ENCODE measurements at regions not wholly inside any gene's neighbourhood (a gene's known extent, or its start where the extent isn't known, plus 50 kb on each side); places are given as distances from the start of the nearest gene placed in this dataset.

DNA sequence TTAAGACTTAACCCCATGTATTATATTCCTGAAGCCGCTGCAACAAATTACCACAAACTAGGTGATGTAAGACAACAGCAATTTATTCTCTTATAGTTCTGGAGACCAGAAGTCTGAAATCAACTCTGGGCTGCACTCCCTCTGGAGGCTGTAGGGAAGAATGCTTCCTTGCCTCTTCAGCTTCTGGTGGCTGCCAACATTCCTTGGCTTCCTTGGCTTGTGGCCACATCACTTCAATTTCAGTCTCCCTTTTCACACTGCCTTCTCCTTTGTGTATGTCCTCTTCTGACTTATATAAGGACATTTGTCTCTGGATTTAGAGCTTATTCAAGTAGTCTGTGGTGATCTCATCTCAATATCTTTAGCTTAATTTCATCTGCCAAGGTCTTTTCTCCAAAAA lies 141.6 kb downstream of the DHX35 start:
- DNase-seq (ENCODE audit: low read depth) = no peak

DNA sequence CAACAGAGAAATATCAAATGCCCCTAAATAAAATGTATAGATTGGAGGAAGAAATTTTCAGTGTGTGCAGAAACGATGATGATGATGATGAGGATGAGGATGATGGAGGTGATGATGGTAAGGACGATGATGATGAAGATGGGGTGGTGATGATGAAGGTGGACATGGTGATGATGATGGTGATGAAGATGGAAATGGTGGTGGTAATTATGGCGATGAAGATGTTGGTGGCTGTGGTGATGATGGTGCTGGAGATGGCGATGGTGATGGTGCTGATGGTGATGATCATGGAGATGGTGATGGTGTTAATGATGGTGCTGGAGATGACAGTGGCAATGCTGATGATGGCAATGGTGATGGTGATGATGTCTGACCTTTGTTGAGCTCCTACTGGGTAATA lies 141.2 kb downstream of the DHX35 start:
- DNase-seq (ENCODE audit: low read depth) = no peak

DNA sequence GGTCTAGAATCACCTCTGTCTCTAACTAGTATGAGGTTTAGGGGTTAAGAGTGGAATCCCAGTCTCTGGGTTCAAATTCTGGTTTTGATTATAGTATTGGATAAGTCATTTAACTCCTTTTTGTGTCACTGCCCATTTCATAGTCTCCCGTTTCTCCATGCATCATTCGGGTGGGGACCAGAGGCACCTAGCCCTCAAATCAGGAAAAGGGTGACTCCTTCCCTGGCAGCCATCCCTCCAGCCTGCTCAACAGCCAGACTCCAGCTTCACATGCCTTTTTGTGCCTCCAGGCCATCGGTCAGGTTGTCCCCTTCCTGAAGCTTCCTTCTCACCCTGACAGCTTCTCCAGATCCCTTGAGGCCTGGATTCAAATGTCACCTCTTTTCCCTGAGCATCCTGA lies 139.8 kb downstream of the DHX35 start:
- no peak for DNase-seq (ENCODE audit: low read depth)

DNA sequence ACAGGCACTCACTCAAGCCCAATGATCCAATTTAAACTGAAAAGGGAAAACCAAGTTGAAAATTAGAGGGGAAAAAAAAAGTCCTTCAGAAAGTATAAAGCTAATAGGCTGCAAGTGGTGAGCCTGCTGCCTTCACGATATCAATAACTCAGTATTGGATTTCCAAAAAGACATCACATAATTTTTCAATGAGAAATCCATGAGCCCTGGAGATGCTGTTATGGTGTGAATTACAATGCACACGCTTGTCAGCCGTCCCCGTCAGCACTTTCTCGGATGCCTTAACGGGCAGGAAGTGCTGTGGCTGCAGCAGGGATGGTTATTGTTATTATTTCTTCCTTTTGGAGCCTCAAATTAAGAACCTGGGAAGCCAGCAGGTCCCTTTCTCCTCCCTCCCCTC lies 138.5 kb downstream of the DHX35 start:
- no peak for DNase-seq (ENCODE audit: low read depth)

DNA sequence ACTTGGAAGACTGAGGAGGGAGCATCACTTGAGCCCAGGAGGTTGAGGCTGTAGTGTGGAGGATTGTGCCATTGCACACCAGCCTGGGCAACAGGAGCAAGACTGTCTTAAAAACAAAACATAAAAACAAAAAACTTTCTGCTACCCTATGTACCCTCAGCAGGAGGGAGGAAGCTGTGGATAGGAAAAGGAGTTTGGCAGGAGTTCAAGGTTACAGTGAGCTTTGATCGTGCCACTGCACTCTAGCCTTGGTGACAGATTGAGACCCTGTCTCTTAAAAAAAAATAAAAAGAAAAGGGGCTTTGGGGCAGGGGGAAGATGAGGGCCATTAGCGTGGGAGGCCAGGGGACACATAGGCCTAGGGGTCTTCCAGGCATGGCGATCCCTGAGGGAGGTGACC lies 135.7 kb downstream of the DHX35 start:
- DNase-seq (ENCODE audit: low read depth) = no peak

DNA sequence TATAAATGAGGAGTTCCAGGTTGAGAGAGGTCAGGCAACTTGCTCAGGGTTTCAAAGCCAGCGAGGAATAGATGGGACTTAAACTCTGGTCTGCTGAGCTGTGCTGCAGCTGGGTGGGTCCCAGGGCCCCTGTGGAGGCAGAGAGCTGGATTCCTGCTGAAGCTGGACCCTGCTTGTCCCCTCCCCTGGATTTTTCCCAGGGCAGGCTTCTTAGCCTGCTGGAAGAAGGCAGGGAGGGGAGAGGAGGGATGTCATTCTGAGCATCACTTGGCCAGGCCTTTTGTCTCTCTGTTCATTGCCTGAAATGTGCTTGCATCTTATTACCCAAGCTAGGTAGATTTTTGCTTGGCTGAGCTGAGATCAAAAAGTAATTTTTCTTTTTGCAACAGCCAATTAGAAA lies 133.7 kb downstream of the DHX35 start:
- DNase-seq (ENCODE audit: low read depth) = no peak

DNA sequence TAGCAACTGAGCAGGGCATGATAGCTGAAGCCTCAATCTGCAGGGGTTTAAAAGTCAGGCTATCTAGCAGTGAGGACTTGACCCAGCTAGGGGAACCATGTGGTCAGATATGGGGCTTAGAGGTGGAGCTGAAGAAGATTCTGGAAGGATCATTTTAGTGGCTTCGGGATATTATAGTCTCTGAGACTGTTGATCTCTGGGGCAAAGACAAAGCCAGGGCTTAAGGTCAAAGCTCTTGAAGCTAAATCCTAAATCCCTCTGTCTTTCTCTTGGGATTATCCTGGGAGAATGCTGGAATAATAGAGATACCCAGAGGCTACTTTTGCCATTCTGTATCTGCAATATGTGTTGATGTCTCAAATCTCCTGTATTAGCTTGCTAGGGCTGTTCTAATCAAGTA lies 132.2 kb downstream of the DHX35 start:
- no peak for DNase-seq (ENCODE audit: low read depth)

DNA sequence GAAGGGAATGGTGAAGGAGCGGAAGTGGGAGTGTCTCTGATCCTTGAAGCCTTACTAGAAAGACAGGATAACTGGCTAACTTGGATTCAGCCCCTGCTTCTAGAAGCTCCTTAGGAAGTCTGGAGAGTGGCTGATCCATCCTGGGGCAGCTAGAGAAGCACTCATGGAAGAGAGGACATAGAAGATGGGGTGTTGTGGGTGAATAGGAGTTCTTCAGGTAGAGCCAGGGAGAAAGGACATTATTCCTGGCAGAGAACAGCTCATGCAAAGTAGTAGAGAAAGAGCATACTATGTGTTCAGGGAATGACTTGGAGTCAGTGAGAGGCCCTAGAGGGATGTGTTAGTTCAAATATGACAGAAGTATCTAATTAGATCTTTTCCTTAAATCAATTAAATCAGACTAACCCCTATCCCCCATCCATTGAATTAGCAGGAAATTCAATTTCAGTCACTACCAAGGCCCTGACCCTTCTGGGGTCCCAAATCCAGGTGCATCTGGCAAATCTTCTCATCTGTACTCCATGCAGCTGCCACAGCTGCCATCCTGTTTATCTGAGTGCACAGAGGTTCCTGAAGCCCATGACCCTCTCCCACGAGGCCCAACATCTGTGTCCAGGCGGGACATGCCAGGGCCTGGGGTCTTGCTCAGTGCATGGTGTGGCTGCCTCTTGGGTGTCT lies 130.7 kb downstream of the DHX35 start:
- no peak for DNase-seq (ENCODE audit: low read depth)

DNA sequence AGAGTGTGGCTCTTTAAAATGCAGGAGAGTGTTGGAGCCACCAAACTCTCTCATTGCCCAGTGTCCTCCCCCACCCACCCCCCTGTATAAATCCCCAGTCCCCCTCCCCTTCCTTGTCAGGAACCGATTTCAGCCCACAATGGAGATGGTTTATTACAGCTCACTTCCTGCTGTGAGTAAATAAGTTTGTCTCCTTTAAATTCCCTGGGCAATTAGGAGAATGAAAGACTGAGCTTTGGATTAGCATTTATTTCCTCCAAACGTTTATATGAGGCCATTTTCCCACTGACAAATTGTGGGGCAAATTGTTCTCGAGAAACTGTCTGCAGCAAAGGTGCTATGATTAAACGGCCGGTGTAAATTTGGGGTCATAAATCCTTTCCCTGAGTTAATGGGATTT lies 128.8 kb downstream of the DHX35 start:
- no peak for DNase-seq (ENCODE audit: low read depth)

DNA sequence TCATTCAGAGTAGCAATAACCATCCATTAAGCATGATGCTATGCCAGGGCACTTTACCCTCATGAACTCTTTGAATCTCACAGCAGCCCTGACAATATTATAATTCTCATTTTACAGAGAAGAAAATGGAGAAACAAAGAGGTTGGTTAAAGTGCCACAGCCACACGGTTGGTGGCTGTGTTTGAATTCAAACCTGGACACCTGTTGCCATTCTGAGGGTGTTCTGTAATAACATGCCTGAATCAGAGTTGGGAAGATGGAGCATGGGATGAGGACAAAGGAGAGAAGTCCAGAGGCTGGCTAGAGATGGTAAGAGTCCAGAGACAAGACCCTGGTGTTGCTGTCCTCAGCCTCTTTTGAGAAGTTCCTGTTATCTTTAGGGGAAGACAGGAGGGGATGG lies 127.7 kb downstream of the DHX35 start:
- no peak for DNase-seq (ENCODE audit: low read depth)

Measured in stimulated activated CD4-positive, alpha-beta T cell treated with anti-CD3 and anti-CD28 coated beads, Interleukin-2, amount 100 ng/mL, for 4 hours (primary cell).